GM12873 (cell line): ENCODE measurements at regions not wholly inside any gene's neighbourhood (a gene's known extent, or its start where the extent isn't known, plus 50 kb on each side); places are given as distances from the start of the nearest gene placed in this dataset.

Source experiments
- TF ChIP-seq, protein P1 (sequence below): IDR thresholded peaks from 2 replicates; pipeline ENCODE4 v1.5.1; 2012; ENCODE audit warnings: low read depth, mild to moderate bottlenecking, moderate library complexity, low read length, control low read depth; ENCODE audit not compliant: insufficient read depth; ENCODE audit errors: missing control alignments

GRCh38 chr1:30598571-30599114 lies 124.7 kb downstream of the MATN1 start:
- TF ChIP-seq, protein P1, sequence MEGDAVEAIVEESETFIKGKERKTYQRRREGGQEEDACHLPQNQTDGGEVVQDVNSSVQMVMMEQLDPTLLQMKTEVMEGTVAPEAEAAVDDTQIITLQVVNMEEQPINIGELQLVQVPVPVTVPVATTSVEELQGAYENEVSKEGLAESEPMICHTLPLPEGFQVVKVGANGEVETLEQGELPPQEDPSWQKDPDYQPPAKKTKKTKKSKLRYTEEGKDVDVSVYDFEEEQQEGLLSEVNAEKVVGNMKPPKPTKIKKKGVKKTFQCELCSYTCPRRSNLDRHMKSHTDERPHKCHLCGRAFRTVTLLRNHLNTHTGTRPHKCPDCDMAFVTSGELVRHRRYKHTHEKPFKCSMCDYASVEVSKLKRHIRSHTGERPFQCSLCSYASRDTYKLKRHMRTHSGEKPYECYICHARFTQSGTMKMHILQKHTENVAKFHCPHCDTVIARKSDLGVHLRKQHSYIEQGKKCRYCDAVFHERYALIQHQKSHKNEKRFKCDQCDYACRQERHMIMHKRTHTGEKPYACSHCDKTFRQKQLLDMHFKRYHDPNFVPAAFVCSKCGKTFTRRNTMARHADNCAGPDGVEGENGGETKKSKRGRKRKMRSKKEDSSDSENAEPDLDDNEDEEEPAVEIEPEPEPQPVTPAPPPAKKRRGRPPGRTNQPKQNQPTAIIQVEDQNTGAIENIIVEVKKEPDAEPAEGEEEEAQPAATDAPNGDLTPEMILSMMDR, result no peak

GRCh38 chr1:30597711-30598110 lies 125.7 kb downstream of the MATN1 start:
- TF ChIP-seq, protein P1, result no peak

GRCh38 chr1:30596891-30597290 lies 126.5 kb downstream of the MATN1 start:
- TF ChIP-seq, protein P1, result no peak

DNA sequence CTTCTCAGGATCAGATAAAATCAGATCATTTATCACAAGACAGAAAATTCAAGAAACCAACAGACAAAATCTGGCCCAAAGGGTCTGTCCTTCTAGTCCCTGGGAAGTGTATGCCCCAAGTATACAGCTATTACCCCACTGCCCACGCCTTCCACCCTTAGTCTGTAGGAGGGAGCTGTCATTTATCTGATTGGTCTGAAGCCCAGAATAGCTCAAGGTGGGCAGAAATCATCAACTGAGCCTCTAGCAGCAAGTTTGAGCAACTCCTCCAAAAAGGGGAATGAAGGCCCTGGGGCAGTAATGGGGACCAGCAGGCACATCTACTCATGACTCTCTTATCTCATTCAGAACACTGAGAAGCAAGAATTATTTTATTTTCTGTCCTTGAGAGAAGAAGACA lies 126.9 kb downstream of the MATN1 start:
- TF ChIP-seq, protein P1, result no peak

GRCh38 chr1:30589083-30589482 lies 134.3 kb downstream of the MATN1 start:
- TF ChIP-seq, protein P1, result no peak

- TF ChIP-seq, protein P1, result no peak
These were observed 134.9 kb downstream of the MATN1 start for GRCh38 chr1:30588311-30589073.

- TF ChIP-seq, protein P1, result no peak
These were observed 136.7 kb downstream of the MATN1 start for GRCh38 chr1:30586671-30587070.
